NCI-H1436 treated with DMSO at 0.1 percent for 48 hours (cell line): ENCODE measurements at regions not wholly inside any gene's neighbourhood (a gene's known extent, or its start where the extent isn't known, plus 50 kb on each side); places are given as distances from the start of the nearest gene placed in this dataset.
"Not testable (repeated sequence)": the region's sequence is repeated elsewhere in the genome, so short reads cannot be mapped to it uniquely, and the experiment has no call there.

Experiments used
- DNase-seq: peaks from one replicate; lab custom pipeline; 2025; lab: John Stamatoyannopoulos, UW

DNA sequence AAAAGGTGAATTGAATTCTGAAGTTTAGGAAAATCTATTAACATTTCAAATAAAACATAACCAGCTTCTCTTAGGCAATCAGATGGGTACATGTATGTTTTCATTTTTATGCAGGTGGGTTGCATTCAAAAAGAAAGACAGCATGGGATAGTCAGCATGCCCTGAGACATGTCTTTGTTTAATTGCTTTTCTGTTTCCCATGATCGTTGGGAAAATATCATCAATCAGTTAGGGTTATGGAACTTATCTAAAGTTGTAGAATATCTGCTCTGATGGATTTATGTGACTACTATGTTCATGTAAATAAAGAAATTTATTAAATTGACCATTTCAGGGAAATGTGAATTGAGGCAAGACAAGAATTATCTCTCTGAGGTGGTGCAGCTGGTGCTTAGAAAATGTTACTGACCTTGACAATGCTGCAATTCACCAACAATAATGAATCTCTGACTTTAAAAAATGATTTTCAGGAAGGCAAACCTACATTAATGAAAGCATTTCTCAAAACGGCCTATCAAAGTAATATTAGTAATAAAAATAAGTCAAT is 112.7 kb downstream of the RFPL4B start:
- DNase-seq: no peak

DNA sequence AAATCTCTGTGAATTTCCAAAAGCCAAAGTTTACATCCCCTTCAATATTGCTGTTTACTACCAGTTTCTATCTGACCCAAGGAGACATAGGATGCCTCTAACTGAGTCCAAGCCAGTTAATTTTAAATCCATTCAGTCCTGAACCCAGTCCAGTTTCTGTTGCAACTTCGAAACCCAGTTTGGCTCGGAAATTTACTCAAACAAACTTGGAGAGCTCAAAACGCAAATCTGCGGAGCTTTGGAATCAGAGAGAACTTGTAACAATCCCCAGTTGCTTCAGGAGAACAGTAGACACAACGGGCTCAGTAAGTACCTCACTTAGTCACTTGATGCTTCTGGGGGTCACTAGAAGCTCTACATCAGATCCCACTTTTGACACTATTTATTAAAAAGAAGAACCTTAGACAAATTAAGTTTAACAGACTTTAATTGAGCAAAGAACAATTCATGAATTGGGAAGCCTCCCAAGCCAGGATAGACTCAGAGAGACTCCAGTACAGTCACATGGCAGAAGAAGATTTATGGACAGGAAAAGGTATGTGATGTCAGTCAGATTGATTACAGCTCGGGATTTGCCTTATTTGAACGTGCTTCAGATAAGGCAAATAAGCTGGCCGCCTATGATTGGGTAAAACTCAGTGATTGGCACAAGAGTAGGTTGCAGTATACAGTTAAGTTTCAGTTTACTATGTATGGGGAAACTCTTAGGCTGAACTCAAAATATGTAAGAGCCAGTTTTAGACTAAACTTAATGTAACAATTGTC is 118.0 kb downstream of the RFPL4B start:
- DNase-seq: no peak

DNA sequence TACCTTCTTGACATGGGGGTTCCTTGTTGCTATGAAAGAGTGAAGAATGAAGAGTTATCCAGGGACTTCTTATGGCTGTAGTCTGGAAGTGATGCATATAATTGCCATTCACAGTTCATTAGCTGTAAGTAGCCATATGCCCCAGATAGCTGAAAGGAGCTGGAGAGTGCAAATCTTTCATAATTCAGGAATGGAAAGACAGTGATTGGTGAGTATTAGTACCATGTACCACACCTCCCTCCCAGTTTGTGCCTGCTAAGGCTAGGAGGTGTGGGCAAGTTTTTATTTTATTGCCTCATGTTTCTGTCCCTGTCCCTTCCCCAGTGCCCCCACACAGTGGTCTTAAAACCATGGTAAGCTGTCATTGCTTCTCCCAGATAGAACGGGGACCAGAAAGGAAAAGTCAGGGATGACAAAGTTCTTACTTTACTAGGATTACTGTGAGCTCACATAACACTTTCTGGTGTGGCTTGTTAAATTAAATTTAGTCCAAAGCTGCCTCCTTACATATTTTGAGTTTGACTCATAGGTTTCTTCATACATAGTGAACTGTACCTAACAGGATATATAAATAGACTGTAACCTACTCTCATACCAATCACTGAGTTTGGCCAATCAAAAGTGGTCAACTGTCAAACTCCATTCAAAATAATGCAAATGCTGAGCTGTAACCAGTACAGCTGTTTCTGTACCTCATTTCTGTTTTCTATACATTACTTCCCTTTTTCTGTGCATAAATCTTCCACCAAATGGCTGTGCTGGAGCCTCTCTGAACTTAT is 119.4 kb downstream of the RFPL4B start:
- DNase-seq: no peak

DNA sequence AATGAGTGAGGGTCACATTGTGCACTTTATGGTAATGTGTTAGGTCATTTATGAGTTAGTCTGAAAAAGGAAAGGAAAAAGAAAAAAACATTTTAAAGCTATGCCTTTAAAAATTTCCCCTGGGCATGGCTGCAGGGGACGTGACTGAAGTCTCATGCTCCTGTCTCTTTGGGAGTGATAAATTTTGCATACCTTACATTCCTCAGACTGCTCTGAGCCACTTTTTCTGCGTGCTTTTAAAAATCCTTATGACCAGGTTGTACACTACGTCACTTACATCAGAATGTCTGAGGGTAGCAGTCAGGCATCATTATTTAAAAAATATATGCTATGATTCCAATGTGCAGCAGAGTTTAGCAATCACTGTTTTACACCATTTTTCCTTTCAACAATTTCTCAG is 121.2 kb downstream of the RFPL4B start:
- no peak for DNase-seq

DNA sequence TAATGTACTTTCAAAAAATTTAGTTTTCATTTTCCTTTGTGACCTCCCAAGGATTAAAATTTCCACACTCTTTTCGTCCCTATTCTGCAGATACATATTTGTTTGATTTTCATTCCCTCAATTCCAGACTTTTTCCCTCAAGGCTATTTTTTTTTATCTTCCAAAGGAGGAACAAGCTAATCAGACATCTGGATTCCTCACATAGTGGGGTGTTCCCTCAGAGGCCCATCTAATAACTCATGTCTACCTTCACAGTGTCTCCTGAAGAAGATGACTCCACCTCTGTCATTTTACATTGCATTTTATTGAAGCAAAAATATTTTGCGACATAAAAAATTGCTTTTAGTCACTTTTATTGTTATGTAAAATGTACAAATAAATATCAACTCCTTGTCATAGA is 122.2 kb downstream of the RFPL4B start:
- DNase-seq: no peak

DNA sequence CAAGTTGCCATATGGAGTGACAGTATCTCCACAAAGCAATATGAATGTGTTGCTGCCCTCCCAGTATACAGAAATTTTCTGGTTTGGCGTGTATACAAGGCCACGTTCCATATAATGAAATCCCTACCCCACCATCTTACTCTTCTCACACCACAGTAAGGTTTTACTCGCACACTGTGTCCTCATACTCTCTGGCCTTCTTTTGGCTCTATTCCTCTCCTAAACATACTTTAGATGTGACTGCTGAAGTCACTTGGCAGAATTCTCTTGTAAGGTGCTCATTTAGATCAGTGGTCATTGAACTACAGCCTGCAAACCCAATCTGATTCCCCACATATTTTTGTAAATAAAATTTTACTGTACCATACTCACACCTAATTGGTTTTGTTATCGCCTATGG is 123.2 kb downstream of the RFPL4B start:
- no peak for DNase-seq

DNA sequence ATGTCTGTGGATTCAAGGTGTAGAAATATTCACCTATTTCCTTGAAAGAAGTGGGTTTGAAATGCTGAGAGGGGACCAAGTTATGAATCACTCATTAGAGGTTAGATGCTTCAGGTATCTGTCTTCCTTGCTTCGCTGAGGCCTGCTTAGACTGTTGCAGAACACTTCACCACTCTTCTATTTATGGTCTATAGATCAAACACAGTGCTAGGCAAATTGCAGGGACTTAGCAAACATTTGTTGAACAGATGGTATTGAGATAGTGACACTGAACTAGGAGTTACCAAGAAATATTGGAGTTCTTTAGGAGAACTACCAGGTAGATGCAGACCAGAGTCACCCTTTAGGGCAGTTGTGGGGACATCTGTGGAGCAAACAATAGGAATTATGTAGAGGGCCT is 123.8 kb downstream of the RFPL4B start:
- DNase-seq: no peak

DNA sequence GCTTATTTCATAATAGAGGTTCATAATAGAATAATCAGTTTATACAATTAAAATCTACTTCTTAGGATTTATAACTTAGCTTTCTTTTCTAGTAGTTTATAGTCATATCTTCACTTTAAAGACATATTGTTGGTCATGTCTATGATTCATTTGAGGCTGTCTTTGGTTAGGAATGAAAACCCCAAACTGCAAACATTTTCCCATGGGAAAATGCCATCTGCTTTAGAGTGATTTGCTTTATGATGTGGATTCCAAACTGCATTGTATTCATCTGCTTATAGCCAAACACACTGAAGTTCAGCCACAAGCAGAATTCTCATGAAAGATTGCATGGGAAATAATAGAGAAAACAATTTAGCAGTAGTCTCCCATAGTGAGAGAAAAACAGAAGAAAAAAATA is 128.0 kb downstream of the RFPL4B start:
- DNase-seq: no peak

DNA sequence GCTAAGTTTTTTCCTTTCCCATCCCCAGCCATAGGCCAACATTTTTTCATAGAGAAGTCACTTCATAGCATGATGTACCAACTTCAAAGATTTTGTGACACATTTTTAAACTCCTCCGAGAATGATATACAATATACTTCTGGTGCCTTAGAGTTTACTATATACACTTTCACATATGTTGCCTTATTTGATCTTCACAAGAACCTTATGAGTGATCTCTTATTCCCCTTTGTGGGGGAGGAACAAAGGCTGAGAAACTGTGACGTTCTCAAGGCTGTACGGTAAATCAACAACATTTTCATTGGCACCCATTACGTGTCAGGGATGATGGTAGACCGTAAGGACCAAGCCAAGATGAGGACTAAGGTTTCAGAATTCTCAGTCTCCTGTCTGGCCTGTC is 130.0 kb downstream of the RFPL4B start:
- DNase-seq: no peak

DNA sequence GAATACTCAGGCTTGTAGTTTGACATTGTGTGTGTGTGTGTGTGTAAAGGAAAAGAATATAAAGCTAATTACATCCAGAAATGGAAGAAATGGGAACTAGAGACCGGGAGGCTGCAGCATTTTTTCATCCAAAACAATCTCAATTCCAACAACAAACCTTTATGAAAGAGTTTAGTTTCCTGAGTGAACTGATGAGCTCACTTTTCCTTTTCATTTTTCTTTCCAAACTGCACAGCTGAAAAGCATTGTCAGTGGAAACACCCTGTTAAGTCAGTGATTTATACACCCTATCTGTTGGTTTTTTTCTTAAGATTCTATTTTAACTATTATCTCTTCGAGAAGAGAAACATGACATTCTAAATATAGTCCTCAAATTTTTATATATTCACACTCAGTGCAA is 130.9 kb downstream of the RFPL4B start:
- no peak for DNase-seq

DNA sequence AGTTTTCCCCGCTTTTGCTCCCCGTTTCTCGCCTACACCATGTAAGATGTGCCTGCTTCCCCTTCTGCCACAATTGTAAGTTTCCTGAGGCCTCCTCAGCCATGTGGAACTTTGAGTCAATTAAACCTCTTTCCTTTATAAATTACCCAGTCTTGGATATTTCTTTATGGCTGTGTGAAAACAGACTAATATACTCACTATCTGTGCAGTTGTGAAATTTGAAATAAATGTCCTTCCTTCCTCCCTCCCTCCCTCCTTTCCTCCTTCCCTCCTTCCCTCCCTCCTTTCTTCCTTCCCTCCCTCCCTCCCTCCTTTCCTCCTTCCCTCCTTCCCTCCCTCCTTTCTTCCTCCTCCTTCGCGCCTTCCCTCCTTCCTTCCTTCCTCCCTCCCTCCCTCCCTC is 132.8 kb downstream of the RFPL4B start:
- DNase-seq: not testable (repeated sequence)

DNA sequence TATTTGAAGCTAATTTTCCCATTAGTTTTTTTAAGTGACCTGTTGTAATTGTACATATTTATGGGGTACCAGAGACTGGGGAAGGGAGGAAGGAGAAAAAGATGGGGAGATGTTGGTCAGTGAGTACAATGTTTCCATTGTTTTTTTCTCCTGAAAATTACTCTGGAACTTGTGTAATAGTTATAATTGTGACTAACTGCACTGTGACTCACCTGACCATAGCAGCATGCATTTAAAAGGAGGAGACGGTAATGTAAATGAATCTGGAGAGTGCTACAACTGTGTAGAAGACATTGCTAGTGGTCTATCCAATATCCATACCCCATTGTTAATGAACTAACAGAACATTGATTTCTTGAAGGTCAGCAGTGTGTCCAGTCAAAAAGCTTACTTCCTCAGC is 133.4 kb downstream of the RFPL4B start:
- DNase-seq: no peak

DNA sequence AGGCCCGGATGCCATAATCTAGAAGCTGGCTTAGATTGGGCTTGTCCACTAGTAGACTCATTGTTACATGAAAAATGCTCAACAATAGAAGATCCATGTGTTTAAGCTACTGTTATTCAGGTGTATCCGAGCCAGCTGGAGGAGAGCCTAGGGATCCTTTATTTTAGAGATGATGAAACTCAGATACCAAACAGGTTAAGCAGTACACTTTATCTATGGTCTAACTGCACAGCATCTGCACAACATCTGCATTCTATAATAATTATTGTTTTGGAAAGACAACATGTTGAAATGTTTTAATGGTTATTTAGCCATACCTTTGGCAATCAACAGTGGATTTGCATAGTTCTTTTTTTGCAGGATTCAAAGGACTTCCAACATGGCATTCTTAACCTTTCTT is 134.1 kb downstream of the RFPL4B start:
- no peak for DNase-seq

DNA sequence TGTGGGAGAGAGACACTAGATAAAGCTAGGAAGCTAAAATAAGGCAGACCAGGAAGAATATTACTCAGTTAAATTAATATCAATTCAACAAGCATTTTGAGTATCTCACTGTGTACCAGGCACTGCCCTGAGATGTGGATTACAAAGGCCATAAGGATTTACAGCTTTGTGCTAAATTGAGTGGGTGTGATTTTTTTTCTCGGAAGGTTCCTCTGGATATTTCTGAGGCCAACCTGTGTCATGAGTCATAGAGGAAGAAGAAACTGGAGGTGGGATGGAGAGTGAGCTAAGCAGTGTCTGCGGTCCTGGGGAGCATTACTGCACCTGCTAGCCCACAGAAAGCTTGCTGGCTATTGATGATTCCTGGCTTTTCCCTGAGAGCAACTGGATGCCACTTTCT is 135.2 kb downstream of the RFPL4B start:
- no peak for DNase-seq

DNA sequence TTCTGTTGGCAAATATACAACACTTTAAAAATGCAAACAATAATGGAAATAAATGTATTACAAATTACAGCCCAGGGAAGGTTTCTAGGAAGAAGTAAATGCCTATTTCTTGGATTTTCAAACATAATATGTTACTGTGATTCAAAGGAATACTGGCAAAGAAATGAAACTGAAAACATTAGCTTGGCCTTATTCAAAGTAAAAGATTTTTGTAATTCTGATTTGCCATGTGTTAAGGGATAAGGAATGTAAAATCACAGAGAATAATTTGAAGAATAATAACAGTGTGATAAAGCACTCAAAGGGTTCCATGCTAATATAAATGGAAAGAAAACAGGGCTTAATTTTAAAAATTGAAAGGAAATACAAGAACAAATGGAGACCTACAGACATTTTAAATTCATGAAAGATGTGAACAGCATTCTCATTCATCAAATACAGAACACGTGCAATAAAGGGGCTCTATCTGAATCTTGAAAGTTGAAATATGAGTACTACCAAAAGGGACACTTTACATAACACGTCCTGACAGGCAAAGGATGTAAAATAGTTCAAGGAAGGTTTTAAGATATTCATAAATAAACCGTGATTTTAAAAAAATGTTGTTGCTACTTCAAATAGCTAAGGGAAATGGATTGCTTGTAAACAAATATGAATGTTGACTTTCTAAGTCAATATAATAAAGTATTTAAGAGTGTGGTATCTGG is 138.1 kb downstream of the RFPL4B start:
- no peak for DNase-seq

DNA sequence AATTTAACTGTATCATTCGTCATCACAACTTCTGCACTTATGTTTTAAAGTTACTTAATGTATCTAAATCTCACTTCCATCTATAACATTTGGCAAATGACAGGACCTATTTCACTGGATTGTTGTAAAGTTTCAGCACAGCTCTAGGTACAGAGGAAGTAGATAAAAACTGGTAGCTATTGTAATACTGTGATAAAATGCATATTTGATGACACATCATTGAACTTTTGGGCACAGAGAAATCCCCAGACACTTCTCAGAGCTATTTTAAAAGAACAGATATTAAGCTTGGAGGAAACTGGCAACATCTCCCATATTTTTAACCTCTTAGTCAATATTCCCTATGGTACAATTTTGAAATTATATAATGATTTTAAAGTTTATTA is 138.7 kb downstream of the RFPL4B start:
- no peak for DNase-seq

DNA sequence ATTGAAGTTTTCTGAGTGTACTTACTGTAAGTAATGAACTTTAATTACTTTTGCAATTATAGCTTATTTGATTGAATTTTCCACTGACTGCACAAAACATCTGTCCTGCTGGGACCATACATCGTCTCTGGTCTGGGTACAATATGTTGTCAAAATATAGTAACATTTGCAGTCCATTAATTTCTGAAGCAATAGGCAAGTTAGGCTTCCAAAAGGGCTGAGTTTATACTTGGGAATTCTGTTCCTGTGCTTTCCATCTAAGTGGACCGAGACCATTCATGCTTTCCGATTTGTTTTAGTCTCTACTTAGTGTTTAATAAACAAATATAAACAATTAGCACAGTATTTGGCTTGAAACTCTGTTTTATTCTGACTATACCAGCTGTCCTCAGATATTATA is 139.3 kb downstream of the RFPL4B start:
- DNase-seq: no peak

DNA sequence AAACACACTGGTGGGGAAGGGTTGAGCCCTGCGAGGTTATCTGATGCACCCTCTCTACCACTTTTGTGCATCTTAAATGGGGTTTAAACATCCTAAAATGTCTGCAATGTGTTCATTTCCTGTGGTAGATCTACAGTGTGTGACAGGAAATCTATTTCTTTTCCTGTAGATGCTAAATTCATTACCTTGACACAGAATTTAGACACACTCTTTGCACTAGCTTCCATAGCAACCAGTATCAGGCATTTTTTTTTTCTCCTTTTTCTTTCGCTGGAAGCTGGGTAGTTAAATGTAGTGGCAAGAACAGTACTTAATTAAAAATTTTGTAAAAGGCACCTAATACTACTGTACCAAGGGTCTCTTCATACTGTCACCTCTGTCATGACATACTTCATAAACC is 141.1 kb downstream of the RFPL4B start:
- DNase-seq: no peak

DNA sequence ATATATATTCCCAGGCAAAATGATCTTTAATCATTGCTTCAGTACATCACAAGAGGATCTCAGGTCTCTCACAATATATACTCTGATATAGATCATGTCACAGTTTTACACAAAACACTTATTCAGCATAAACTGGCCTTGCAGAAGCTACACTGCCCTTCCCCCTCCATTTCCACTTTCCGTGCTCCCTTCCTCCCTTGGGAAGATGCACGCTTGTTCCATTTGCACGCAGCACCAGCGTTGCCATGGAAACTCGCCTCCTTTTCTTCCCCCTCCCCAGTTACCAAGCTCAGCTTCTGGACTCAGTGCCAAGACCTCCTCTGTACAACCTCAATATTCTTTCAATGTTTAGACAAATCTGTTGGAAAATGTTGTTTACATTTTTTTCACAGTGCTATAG is 154.6 kb downstream of the RFPL4B start:
- peak; percentile 68 for DNase-seq

DNA sequence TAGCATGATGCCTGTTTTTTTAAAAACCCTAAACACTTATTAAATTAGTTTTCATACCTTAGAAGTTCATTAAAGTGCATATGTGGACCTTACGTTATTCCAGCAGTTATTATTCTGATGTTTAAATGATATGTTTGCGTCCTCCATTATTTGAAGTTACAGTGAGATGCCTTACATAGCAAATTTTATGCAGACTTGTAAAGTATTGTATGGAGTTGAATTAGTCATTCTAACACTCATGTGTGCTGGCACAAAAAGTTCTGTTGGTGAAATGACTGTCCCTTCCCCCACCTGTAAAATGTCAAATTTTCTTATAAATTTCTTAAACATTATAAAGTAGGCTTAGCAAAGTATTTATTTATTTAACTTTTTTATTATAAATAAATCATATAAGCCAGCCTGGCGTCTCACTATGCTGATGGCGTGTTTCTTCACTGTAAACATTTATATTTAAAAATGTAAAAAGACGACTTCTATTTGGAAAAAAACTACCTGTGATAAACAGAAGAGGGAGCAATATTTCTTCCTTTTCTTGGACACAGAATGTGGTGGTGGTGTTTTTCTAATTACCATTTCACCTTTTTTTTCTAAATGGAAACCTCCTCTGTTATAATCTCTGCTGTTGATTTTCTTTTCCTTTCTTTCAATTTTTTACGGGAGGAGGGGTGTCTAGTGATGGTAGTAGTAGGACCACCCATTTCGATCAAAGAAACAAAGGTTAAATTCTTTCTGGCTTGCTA is 155.4 kb downstream of the RFPL4B start:
- peak; percentile 6 for DNase-seq

DNA sequence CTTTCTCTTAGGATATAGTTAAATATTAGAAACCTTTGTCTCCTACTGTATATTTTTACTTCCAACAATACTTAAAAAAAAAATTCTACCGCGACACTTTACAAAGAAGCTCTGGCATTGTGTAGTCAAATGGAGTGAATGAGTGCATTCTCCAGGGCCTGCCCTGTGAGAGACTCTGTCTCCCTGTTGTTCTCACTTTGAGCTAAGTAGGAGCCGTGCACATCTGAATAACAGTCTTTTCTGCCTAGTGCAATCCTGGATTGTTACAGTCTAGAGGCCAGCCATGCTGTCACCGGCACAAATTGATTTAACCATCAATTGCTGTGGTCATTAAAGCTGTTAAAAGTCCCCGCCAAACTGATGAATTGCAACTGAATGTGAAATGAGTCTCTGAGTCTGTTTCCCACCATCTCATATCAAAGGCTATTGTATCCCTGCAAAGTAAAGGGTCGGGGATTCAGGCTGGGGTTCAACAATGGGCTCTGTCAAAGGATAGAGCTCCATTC is 156.0 kb downstream of the RFPL4B start:
- DNase-seq: no peak

DNA sequence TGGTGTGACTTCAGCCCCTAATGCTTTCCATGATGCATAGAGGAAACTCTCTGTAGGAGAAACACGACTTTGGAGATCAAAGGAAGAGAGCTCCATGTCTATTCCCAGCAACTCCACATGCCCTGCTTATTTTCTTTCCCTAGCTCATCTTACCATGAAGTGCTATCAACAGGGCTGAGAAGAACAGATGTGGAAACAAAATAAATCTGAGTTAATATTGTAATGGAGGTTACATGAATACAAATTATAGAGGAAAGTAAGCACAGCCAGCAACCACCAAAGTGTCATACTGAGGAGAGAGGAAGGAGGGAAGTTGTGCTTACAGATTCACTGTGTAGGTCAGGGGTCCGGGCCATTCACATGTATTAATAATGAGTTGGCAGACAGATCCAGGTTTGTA is 157.5 kb downstream of the RFPL4B start:
- DNase-seq: no peak
